COLO668 (cell line): ENCODE measurements at regions not wholly inside any gene's neighbourhood (a gene's known extent, or its start where the extent isn't known, plus 50 kb on each side); places are given as distances from the start of the nearest gene placed in this dataset.
"Not testable (repeated sequence)": the region's sequence is repeated elsewhere in the genome, so short reads cannot be mapped to it uniquely, and the experiment has no call there.

Experiments
- DNase-seq: peaks from one replicate; lab custom pipeline; 2025; ENCODE audit not compliant: unreplicated experiment; lab: John Stamatoyannopoulos, UW

DNA sequence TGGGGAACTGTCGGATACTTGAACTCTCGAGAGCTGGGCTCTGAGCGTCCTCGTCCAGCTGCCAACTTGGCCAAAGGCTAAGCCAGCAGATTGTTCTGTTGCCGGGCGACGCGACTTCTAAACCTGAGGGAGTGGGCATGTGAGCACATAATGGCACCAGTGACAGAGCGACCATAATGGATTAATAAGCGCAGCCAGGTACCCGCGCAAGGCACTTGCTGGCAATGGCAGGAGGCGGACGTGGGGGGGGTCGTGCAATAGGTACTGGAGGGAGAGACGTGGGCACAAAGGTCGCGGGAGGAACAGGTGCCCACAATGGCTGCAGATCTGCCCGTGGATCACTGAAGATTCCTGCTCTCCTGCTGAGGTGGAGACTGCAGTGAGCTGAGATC, 1368.7 kb downstream of the CDH12 start:
- DNase-seq: not testable (repeated sequence)

- DNase-seq: not testable (repeated sequence)
Observed at GRCh38 chr5:21483790-21484497, 1369.2 kb downstream of the CDH12 start.

DNA sequence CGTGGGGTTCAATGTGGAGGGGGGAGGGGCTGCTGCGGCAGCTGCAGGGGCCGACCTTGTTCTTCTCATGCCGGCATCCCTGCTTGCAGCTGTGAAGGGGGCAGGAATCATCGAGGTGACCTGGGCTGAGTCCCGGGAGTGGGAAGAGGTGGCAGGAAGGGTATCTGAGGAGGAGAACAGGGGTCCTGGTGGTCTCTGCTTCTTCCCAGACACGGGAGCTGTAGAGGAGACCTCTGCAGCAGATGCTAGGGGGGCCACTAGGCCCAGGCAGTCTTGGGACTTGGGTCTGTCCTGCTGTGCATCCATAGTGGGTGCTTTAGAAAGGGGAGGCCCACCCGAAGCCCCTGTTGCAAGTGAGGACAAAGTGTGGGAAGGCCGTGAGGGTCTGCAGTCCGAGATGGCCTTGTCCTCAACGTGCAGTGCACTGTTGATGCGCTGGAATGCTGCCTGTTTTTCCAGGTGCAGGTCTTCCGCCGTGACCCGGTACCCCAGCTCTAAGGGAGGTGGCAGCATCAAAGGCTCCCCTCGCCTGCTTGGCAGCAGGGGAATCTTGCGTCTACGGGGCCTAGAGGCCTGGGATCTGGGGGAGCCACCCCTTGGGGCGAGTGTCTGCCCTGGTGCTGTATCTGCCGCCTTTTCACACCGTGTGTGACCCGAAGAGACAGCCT, 1370.0 kb downstream of the CDH12 start:
- DNase-seq: not testable (repeated sequence)

GRCh38 chr5:21482522-21482921, 1370.6 kb downstream of the CDH12 start:
- not testable (repeated sequence) for DNase-seq

- DNase-seq: not testable (repeated sequence)
Observed at GRCh38 chr5:21481320-21482270, 1371.5 kb downstream of the CDH12 start.

DNA sequence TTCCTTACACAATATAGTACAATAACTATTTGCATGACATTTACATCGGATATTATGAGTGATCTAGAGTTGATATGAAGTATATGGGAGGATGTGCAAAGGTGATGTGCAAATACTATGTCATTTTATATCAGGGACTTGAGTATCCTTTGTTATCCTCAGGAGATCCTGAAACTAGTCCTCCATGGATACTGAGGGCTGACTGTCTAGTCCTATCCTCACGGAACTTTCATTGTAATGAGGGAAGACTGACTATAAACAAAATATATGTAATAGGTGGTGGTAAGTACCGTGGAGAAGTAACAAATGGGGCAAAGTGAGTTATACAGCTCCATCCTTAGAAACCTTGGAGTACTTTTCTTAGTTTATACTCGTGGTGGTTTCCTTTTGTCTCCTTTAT, 1373.1 kb downstream of the CDH12 start:
- not testable (repeated sequence) for DNase-seq

GRCh38 chr5:21473981-21474380, 1379.2 kb downstream of the CDH12 start:
- not testable (repeated sequence) for DNase-seq

DNA sequence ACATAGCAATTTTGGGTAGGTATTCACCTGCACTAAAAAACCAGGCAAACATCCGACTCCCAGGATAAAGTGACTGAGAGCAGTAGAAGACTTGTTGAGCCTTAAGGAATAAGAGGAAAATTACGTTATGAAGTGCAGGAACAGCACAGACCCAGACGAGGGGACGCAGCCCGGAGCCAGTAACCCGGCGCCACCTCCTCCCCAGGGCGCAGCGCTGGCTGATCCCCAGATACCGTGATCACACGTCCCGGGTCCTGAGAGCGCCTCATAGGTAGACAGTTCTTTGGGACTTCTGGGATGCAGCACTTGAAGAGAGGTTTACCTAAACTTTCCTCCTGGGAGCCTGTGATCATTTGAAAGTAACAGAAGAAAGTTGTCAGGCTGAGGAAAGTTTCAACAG, 1379.7 kb downstream of the CDH12 start:
- not testable (repeated sequence) for DNase-seq

DNA sequence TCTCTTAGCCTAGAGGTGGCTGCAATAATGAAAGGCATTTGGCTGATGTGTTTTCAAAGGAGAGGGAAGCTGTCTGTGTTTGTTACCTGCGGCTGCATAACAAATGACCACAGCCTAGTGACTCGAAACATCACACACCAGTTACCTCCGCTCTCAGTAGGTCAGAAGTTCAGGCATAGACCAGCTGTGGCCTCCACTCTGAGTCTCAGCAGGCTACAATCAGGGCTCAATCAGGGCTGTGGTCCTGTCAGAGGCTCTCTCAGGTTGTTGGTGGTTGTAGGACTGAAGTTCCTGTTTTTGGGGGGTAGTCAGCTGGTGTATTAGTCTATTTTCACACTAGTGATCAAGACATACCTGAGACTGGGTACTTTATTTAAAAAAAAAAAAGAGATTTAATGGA, 1381.5 kb downstream of the CDH12 start:
- not testable (repeated sequence) for DNase-seq

DNA sequence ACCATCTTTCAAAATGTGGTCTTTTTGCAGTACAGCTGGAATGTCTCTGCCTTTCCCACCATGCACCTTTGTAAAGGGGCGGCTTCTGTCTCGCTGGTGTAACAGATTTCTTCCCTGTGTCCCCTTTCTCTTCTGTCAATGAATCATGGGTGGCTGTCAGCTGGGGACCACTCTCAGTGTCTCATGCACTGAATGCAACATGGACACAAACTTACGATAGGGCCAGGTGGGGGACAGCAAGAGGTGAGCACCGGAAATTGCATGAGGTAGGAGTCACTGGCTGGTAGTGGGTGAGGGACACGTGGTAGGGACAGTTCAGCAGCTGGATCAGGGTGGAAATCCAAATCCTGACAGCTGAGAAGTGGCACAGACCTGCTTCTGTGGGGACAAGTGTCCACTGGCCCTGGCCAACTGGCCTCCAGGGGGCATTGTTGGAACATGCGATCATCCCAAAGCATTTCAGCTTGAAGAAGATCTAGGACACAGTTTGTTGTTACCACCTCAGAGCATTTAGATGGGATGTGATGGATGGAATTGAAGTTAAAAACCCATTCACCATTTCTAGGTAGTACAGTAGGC, 1383.5 kb downstream of the CDH12 start:
- peak; percentile 54 for DNase-seq

DNA sequence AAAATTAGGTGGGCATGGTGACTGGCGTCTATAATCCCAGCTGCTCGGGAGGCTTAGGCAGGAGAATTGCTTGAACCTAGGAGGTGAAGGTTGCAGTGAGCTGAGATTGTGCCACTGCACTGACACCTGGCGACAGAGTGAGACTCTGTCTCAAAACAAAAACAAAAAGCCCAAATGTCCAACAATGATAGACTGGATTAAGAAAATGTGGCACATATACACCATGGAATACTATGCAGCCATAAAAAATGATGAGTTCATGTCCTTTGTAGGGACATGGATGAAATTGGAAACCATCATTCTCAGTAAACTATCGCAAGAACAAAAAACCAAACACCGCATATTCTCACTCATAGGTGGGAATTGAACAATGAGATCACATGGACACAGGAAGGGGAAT, 1385.6 kb downstream of the CDH12 start:
- not testable (repeated sequence) for DNase-seq

GRCh38 chr5:21459744-21460073, 1393.4 kb downstream of the CDH12 start:
- DNase-seq: not testable (repeated sequence)

GRCh38 chr5:21452449-21452848, 1400.7 kb downstream of the CDH12 start:
- DNase-seq: no peak

DNA sequence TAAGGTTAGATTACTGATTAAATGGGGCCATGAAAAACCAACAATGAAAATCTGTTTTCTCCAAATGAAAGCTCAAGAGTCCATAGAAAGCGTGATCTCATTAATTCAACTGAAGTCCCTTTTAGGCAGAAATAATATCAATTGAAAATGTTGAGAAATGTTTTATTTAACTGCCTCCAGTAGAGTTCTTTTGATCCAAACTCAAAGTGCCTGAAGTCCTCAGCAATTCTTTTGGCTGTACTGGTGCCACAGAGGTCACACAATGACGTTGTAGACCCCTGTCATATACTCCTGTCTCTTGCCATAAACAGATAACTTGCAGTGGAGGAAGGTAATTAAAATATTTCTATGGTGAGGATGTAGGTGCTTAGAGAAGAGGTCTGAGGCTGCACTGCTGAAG, 1420.5 kb downstream of the CDH12 start:
- DNase-seq: no peak

DNA sequence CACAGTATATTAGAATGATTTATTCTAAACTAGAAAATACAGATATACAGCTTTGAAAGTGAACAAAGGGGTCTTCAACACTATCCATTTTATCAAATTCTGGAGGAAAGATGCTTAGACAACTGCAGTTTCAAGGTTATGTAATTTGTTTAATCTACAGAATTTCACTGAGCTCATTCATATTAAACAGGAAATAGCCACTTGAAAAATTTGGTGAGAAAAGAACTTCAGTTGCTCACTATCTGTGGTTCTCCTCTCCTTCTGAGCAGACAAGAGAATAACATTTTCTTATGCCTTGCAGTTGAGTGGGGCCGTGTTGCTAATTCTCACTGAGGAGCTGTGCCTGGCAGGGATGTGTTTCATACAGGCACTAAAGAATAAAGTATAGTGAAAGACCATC, 1428.2 kb downstream of the CDH12 start:
- no peak for DNase-seq

GRCh38 chr5:21419383-21419782, 1431.4 kb upstream of the CDH18 start:
- no peak for DNase-seq

- DNase-seq: not testable (repeated sequence)
Observed at GRCh38 chr5:21402089-21402488, 1414.1 kb upstream of the CDH18 start.

GRCh38 chr5:21398511-21398910, 1410.5 kb upstream of the CDH18 start:
- peak; percentile 9 for DNase-seq

GRCh38 chr5:21397693-21398092, 1409.7 kb upstream of the CDH18 start:
- no peak for DNase-seq

DNA sequence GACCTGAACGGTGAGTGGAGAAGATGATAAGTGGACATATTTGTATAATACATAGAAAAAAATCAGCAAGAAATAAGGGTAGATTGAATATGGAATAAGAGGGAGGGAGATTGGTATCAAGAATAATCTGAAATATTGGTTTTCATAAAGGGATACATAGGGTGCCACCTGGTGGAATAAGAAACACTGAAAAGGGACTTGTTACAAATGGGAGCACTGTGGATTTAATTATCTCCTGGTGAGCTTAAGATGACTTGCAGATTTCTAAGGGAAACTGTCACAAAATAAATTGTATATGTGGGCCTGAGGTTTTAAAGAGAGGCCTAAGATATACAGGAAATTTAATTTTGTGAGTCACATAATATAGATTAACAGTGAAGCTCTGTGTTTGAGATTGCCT, 1403.5 kb upstream of the CDH18 start:
- DNase-seq: no peak

DNA sequence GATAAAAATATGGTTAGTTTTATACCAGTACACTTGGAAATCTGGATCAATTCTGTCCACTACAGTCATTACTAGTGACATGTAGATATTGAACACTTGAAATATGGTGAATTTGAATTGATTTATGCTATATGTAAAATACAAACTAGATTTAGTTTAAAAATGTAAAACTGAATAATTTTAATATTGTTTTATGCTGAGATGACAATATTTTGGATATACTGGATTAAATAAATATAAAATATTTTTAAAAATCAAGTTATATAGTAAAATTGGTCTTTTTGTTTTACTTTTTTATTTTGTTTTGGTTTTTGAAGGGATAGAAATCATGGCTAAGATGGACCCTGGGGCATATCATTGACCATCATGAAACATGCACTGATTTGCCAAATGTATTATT, 1372.8 kb upstream of the CDH18 start:
- not testable (repeated sequence) for DNase-seq
